ENCODE measurements at regions not wholly inside any gene's neighbourhood (a gene's known extent, or its start where the extent isn't known, plus 50 kb on each side); places are given as distances from the start of the nearest gene placed in this dataset.

- Histone ChIP-seq H3K4me3 (ENCODE audit: low read depth in 1 of 3, low read length in 3 of 3) (no peak overlapping the region), H3K27ac (ENCODE audit: low read depth in 1 of 2, low read length in 2 of 2) (no peak overlapping the region), H3K4me1 (ENCODE audit: control insufficient read depth in 4 of 4, insufficient read depth in 4 of 4, low read length in 3 of 4) (no peaks in the 10 kb centered on the region), H3K36me3 (ENCODE audit: control insufficient read depth in 4 of 4, insufficient read depth in 3 of 4, low read depth in 1 of 4, low read length in 3 of 4) (no peaks in the 10 kb centered on the region), H3K9me3 (ENCODE audit: control insufficient read depth in 4 of 4, low read length in 3 of 4) (no peaks in the 10 kb centered on the region), H3K9ac (ENCODE audit: low read depth in 1 of 2, low read length in 2 of 2) (no peak overlapping the region), H3K27me3 (ENCODE audit: control insufficient read depth in 4 of 4, insufficient read depth in 4 of 4, low read length in 3 of 4) (no peaks in the 10 kb centered on the region)
- no peak for DNase-seq (ENCODE audit: low spot score)
- 91% methylated on average over 5 of the region's 5 CpGs for WGBS
- TF ChIP-seq ATF3 (IDR thresholded peaks at IDR 0.05) (no peak), FOXA1 (IDR thresholded peaks at IDR 0.05) (no peak), NR2F2 (IDR thresholded peaks at IDR 0.05) (no peak), FOXA2 (IDR thresholded peaks at IDR 0.05) (no peak), YY1 (IDR thresholded peaks at IDR 0.05) (no peak), HNF4G (IDR thresholded peaks at IDR 0.05) (no peak), GABPA (IDR thresholded peaks at IDR 0.05 in 1 of 2, conservative IDR thresholded peaks at IDR 0.05 in 1 of 2) (no peak), MAX (IDR thresholded peaks at IDR 0.05) (no peak)
- TF ChIP-seq, protein P1, sequence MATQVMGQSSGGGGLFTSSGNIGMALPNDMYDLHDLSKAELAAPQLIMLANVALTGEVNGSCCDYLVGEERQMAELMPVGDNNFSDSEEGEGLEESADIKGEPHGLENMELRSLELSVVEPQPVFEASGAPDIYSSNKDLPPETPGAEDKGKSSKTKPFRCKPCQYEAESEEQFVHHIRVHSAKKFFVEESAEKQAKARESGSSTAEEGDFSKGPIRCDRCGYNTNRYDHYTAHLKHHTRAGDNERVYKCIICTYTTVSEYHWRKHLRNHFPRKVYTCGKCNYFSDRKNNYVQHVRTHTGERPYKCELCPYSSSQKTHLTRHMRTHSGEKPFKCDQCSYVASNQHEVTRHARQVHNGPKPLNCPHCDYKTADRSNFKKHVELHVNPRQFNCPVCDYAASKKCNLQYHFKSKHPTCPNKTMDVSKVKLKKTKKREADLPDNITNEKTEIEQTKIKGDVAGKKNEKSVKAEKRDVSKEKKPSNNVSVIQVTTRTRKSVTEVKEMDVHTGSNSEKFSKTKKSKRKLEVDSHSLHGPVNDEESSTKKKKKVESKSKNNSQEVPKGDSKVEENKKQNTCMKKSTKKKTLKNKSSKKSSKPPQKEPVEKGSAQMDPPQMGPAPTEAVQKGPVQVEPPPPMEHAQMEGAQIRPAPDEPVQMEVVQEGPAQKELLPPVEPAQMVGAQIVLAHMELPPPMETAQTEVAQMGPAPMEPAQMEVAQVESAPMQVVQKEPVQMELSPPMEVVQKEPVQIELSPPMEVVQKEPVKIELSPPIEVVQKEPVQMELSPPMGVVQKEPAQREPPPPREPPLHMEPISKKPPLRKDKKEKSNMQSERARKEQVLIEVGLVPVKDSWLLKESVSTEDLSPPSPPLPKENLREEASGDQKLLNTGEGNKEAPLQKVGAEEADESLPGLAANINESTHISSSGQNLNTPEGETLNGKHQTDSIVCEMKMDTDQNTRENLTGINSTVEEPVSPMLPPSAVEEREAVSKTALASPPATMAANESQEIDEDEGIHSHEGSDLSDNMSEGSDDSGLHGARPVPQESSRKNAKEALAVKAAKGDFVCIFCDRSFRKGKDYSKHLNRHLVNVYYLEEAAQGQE (IDR thresholded peaks at IDR 0.05) = no peak
Observed at GRCh38 chr2:100655446-100655845, 92.7 kb downstream of the PDCL3 start.

DNA sequence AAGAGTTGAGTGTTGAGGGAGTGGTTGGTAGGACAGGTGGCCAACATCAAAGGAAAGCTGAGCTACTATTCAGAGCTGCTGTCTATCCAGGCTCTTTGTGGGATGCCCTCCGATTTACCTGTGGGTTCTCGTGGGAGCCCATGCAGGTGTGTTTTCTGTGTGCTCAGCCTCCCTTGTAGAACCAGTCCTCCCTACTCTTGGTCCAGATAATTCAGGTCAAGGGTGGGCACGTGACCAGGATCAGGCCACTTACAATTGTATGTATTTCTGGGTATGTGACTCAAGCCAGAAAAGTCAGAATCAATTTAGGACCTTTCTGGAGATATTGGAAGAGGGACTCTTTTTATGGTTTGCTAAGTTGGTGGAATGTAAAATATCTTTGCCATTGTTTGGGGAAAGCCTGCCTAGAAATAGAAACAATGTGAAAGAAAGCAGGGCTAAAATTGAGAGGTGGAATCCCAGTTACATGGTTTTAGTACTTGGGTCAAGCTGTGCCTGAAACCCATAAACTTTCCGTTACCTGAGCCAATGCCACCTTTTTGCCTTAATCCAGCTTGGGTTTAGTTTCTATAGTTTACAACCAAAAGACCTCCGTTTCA, 93.2 kb downstream of the PDCL3 start:
- 85% methylated on average over 5 of the region's 5 CpGs for WGBS
- Histone ChIP-seq H3K27me3 (ENCODE audit: control insufficient read depth in 4 of 4, insufficient read depth in 4 of 4, low read length in 3 of 4) (no peaks in the 10 kb centered on the region), H3K9me3 (ENCODE audit: control insufficient read depth in 4 of 4, low read length in 3 of 4) (no peaks in the 10 kb centered on the region), H3K4me1 (ENCODE audit: control insufficient read depth in 4 of 4, insufficient read depth in 4 of 4, low read length in 3 of 4) (no peaks in the 10 kb centered on the region), H3K9ac (ENCODE audit: low read depth in 1 of 2, low read length in 2 of 2) (no peak overlapping the region), H3K4me3 (ENCODE audit: low read depth in 1 of 3, low read length in 3 of 3) (no peak overlapping the region), H3K36me3 (ENCODE audit: control insufficient read depth in 4 of 4, insufficient read depth in 3 of 4, low read depth in 1 of 4, low read length in 3 of 4) (no peaks in the 10 kb centered on the region), H3K27ac (ENCODE audit: low read depth in 1 of 2, low read length in 2 of 2) (no peak overlapping the region)
- no peak for DNase-seq (ENCODE audit: low spot score)
- no peak for TF ChIP-seq ATF3 (IDR thresholded peaks at IDR 0.05)

GRCh38 chr2:100658017-100658416, 95.2 kb downstream of the PDCL3 start:
- Histone ChIP-seq H3K27me3 (ENCODE audit: control insufficient read depth in 4 of 4, insufficient read depth in 4 of 4, low read length in 3 of 4) (peaks cover 0 to 2% (median 0%) of the 10 kb centered on the region in 4 donors), H3K4me3 (ENCODE audit: low read depth in 1 of 3, low read length in 3 of 3) (no peak overlapping the region), H3K27ac (ENCODE audit: low read depth in 1 of 2, low read length in 2 of 2) (no peak overlapping the region), H3K9me3 (ENCODE audit: control insufficient read depth in 4 of 4, low read length in 3 of 4) (no peaks in the 10 kb centered on the region), H3K36me3 (ENCODE audit: control insufficient read depth in 4 of 4, insufficient read depth in 3 of 4, low read depth in 1 of 4, low read length in 3 of 4) (no peaks in the 10 kb centered on the region), H3K9ac (ENCODE audit: low read depth in 1 of 2, low read length in 2 of 2) (no peak overlapping the region), H3K4me1 (ENCODE audit: control insufficient read depth in 4 of 4, insufficient read depth in 4 of 4, low read length in 3 of 4) (no peaks in the 10 kb centered on the region)
- no peak for TF ChIP-seq NR2F2 (IDR thresholded peaks at IDR 0.05)
- no peak for TF ChIP-seq SP1 (IDR thresholded peaks at IDR 0.05)
- no peak for TF ChIP-seq HNF4A (conservative IDR thresholded peaks at IDR 0.05)
- TF ChIP-seq FOXA1 (IDR thresholded peaks at IDR 0.05) = no peak
- TF ChIP-seq, protein P2, sequence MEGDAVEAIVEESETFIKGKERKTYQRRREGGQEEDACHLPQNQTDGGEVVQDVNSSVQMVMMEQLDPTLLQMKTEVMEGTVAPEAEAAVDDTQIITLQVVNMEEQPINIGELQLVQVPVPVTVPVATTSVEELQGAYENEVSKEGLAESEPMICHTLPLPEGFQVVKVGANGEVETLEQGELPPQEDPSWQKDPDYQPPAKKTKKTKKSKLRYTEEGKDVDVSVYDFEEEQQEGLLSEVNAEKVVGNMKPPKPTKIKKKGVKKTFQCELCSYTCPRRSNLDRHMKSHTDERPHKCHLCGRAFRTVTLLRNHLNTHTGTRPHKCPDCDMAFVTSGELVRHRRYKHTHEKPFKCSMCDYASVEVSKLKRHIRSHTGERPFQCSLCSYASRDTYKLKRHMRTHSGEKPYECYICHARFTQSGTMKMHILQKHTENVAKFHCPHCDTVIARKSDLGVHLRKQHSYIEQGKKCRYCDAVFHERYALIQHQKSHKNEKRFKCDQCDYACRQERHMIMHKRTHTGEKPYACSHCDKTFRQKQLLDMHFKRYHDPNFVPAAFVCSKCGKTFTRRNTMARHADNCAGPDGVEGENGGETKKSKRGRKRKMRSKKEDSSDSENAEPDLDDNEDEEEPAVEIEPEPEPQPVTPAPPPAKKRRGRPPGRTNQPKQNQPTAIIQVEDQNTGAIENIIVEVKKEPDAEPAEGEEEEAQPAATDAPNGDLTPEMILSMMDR (IDR thresholded peaks at IDR 0.05; ENCODE audit: low read depth, low read length, missing input control) = no peak
- no peak for TF ChIP-seq RXRA (IDR thresholded peaks at IDR 0.05)
- TF ChIP-seq MAX (IDR thresholded peaks at IDR 0.05) = no peak
- TF ChIP-seq ZBTB33 (IDR thresholded peaks at IDR 0.05) = no peak
- no peak for DNase-seq (ENCODE audit: low spot score)
- WGBS = 81% methylated on average over 4 of the region's 4 CpGs
